ENCODE measurements at regions not wholly inside any gene's neighbourhood (a gene's known extent, or its start where the extent isn't known, plus 50 kb on each side); places are given as distances from the start of the nearest gene placed in this dataset.
"Not testable (repeated sequence)": the region's sequence is repeated elsewhere in the genome, so short reads cannot be mapped to it uniquely, and the experiment has no call there.

- DNase-seq = no peak
Measured at GRCh38 chr20:51955756-51956155, 153.4 kb upstream of the SALL4 start.

- no peak for DNase-seq
Measured at GRCh38 chr20:51953731-51954340, 151.5 kb upstream of the SALL4 start.

- no peak for DNase-seq
Measured at GRCh38 chr20:51950926-51951325, 148.6 kb upstream of the SALL4 start.

GRCh38 chr20:51946586-51946985 lies 144.3 kb upstream of the SALL4 start:
- DNase-seq = no peak

GRCh38 chr20:51945881-51946280 lies 143.6 kb upstream of the SALL4 start:
- no peak for DNase-seq

- DNase-seq = no peak
Measured at GRCh38 chr20:51945177-51945576, 142.9 kb upstream of the SALL4 start.

GRCh38 chr20:51943761-51944160 lies 141.4 kb upstream of the SALL4 start:
- no peak for DNase-seq

GRCh38 chr20:51943326-51943725 lies 141.0 kb upstream of the SALL4 start:
- DNase-seq = not testable (repeated sequence)

- DNase-seq = no peak
Measured at GRCh38 chr20:51941503-51941902, 139.2 kb upstream of the SALL4 start.

- no peak for DNase-seq
Measured at GRCh38 chr20:51939259-51939585, 136.9 kb upstream of the SALL4 start.

GRCh38 chr20:51938559-51939258 lies 136.4 kb upstream of the SALL4 start:
- no peak for DNase-seq

- no peak for DNase-seq
Measured at GRCh38 chr20:51937779-51938178, 135.5 kb upstream of the SALL4 start.

GRCh38 chr20:51936377-51936776 lies 134.1 kb upstream of the SALL4 start:
- no peak for DNase-seq

GRCh38 chr20:51935003-51935358 lies 132.7 kb upstream of the SALL4 start:
- no peak for DNase-seq

GRCh38 chr20:51934301-51935002 lies 132.1 kb upstream of the SALL4 start:
- no peak for DNase-seq

- no peak for DNase-seq
Measured at GRCh38 chr20:51931371-51931781, 129.1 kb upstream of the SALL4 start.

- no peak for DNase-seq
Measured at GRCh38 chr20:51930775-51931174, 128.5 kb upstream of the SALL4 start.

GRCh38 chr20:51928931-51929330 lies 126.6 kb upstream of the SALL4 start:
- no peak for DNase-seq

GRCh38 chr20:51927970-51928369 lies 125.6 kb upstream of the SALL4 start:
- DNase-seq = not testable (repeated sequence)

- DNase-seq = no peak
Measured at GRCh38 chr20:51926670-51927305, 124.5 kb upstream of the SALL4 start.

GRCh38 chr20:51924509-51924908 lies 122.2 kb upstream of the SALL4 start:
- DNase-seq = no peak

GRCh38 chr20:51923633-51924032 lies 121.3 kb upstream of the SALL4 start:
- no peak for DNase-seq

GRCh38 chr20:51922812-51923211 lies 120.5 kb upstream of the SALL4 start:
- not testable (repeated sequence) for DNase-seq

GRCh38 chr20:51918561-51918960 lies 116.2 kb upstream of the SALL4 start:
- no peak for DNase-seq

Data from NCI-H1092 treated with DMSO at 0.1 percent for 48 hours (cell line).